IPS-20b (cell line): ENCODE measurements at regions not wholly inside any gene's neighbourhood (a gene's known extent, or its start where the extent isn't known, plus 50 kb on each side); places are given as distances from the start of the nearest gene placed in this dataset.

Experiments
- H3K27ac ChIP-seq: one replicate; pipeline ENCODE4 v1.5.1; 2013; ENCODE audit warnings: low read length
- H3K27me3 ChIP-seq: 2 replicates; pipeline ENCODE4 v1.6.1; 2013; ENCODE audit warnings: mild to moderate bottlenecking, low read length, inconsistent platforms; ENCODE audit not compliant: insufficient read depth
- H3K36me3 ChIP-seq: 2 replicates; pipeline ENCODE4 v1.6.1; 2013; ENCODE audit warnings: low read depth, mild to moderate bottlenecking, inconsistent platforms, low read length, moderate library complexity; ENCODE audit not compliant: insufficient read depth
- H3K4me1 ChIP-seq: 2 replicates; pipeline ENCODE4 v1.6.1; 2013; ENCODE audit warnings: mild to moderate bottlenecking, control low read depth, inconsistent platforms, low read length, moderate library complexity; ENCODE audit not compliant: insufficient read depth
- H3K4me3 ChIP-seq: 2 replicates; pipeline ENCODE4 v1.5.1; 2013; ENCODE audit warnings: mild to moderate bottlenecking, low read length, inconsistent platforms
- H3K9ac ChIP-seq: 2 replicates; pipeline ENCODE4 v1.6.1; 2013; ENCODE audit warnings: low read depth, mild to moderate bottlenecking, inconsistent platforms, low read length, moderate library complexity
- H3K9me3 ChIP-seq: 2 replicates; pipeline ENCODE4 v1.6.1; 2013; ENCODE audit warnings: mild to moderate bottlenecking, low read depth, low read length, inconsistent platforms; ENCODE audit not compliant: insufficient read depth

DNA sequence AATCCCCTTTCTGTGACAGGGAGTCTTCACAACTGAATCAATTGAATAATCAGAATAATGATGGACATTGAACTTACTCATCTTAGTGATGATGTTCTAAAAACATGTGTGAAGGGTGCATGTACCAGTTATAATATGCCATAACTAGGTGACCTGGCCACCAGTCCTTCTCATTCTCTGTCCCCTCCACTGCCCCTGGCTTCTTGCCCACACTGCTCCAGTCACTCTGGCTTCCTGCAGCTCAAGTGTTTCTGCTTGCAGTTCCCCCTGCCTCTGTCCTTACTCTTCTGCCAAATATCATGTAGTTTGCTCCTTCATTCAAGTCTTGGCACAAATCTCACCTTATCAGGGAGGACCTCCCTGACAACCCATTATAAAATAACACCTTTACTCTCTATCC lies 168.1 kb upstream of the SLC7A11 start:
- H3K36me3 ChIP-seq, result no peaks in the 10 kb centered on the region
- H3K9me3 ChIP-seq, result no peaks in the 10 kb centered on the region
- H3K9ac ChIP-seq, result no peak overlapping the region
- H3K27me3 ChIP-seq, result no peaks in the 10 kb centered on the region
- peaks cover 4% of the 10 kb centered on the region; the same call in 1 of the 2 replicates for H3K4me1 ChIP-seq
- no peak overlapping the region for H3K4me3 ChIP-seq
- H3K27ac ChIP-seq, result no peak overlapping the region

DNA sequence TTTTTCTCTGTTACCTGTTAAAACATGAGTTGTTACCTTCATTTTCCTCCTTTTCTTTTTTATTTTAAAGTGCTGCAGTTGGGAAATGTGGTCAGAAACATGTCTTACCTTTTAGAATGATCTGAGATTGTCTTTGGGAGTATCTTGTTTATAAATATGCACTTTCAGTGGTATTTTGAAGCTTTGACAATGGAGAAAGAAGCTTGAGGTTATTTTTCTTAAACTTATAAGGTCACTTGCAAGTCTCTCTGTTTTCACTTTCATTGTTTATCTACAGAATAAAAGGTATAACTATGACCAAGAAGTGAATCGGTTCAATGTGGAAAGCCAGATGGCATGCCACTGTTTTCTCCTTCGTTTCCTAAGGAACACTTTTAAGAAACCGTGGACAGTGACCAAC lies 167.5 kb upstream of the SLC7A11 start:
- H3K27ac ChIP-seq, result no peak overlapping the region
- no peaks in the 10 kb centered on the region for H3K27me3 ChIP-seq
- H3K9me3 ChIP-seq, result no peaks in the 10 kb centered on the region
- no peak overlapping the region for H3K9ac ChIP-seq
- no peaks in the 10 kb centered on the region for H3K36me3 ChIP-seq
- no peak overlapping the region for H3K4me3 ChIP-seq
- H3K4me1 ChIP-seq, result peaks cover 4% of the 10 kb centered on the region; the same call in 1 of the 2 replicates

DNA sequence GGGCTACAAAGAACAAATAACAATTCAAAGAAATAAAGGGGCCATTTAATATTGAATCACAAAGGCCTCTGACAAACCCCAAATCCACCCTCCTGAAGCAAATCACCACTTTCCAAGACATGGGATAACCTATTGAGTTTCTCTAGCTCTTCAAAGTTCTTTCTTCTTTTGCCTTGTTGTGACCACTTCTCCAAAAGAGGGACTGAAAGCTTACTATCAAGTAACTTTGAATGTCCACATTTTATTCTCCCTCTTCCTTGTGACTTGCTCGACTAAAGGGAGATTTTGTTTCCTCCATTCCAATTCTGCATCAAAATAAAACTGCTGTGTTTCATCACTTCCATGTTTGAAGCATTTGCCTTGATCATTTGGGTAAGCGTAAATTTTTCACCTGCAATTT lies 166.6 kb upstream of the SLC7A11 start:
- Histone ChIP-seq H3K9me3 (no peaks in the 10 kb centered on the region), H3K4me3 (no peak overlapping the region), H3K27me3 (no peaks in the 10 kb centered on the region), H3K27ac (no peak overlapping the region), H3K9ac (no peak overlapping the region), H3K36me3 (no peaks in the 10 kb centered on the region), H3K4me1 (peaks cover 4% of the 10 kb centered on the region; the same call in 1 of the 2 replicates)

DNA sequence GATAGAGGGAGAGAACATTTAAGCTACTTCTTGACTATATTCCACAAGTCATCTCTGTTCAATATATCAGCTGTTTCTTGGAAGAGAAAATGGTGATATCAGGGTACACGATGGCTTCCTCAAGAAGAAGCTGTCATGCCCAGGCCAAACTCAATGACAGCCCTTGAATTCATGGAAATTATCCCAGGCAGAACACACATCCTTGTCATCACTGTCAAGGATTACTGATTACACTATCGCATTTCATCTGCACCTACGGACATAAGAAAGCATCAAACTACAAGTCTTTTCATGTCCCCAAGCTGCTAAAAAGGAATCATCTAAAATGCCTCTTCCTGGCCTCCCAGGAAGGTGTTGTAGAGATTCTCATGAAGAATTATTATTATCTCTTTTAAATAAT lies 165.2 kb upstream of the SLC7A11 start:
- Histone ChIP-seq H3K4me3 (no peak overlapping the region), H3K27ac (no peak overlapping the region), H3K9ac (no peak overlapping the region), H3K4me1 (peaks cover 4% of the 10 kb centered on the region; the same call in 1 of the 2 replicates), H3K27me3 (no peaks in the 10 kb centered on the region), H3K9me3 (no peaks in the 10 kb centered on the region), H3K36me3 (no peaks in the 10 kb centered on the region)

DNA sequence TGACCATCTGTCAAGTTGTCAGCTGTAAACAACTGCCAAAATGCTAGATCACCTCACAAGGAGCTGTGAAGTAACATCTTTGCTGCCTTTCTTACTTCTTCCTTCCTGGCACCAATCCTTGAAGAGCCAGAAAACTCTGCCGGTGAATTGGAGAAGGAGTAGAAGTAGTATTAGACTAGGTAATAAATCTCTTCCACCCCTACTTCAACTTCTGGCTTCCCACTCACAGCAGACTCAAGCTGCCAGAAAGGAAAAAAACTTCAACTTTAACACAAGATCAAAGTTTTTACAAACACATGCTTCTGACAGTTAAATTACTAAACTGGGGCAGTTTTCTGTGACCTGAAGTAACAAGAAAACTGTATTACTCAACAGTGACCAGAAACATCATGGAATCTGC lies 164.7 kb upstream of the SLC7A11 start:
- H3K4me1 ChIP-seq, result peaks cover 4% of the 10 kb centered on the region; the same call in 1 of the 2 replicates
- H3K9me3 ChIP-seq, result no peaks in the 10 kb centered on the region
- H3K27me3 ChIP-seq, result no peaks in the 10 kb centered on the region
- no peaks in the 10 kb centered on the region for H3K36me3 ChIP-seq
- no peak overlapping the region for H3K4me3 ChIP-seq
- H3K27ac ChIP-seq, result no peak overlapping the region
- no peak overlapping the region for H3K9ac ChIP-seq

DNA sequence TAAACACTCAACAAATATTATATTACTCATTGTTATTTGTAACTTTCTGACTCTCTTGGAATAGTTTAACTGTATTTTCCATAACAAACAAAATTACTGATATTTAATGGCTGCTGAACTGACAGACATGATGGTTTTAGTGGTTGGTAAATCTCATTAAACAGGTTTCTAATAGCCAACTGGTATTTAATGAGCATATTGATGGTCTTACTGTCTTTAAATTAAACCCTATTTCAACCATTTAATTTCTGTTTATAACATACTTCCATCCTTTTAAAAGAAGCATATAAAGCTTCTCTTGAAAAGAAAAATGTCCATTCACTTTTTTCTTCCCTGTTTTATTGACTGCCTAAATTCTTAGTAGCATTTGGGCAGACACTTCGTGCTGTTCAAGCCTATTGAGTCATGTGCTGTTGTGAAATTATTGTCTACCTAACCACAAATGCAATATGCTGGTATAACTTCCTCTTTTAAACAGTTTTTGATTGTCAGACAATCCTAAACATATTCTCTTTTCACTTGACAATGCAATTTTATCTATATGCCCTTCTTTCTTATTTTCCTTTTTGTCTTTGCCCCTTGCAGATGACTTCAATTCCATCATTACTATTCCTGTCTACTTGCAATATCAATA lies 163.9 kb upstream of the SLC7A11 start:
- H3K27ac ChIP-seq, result no peak overlapping the region
- no peak overlapping the region for H3K4me3 ChIP-seq
- no peak overlapping the region for H3K9ac ChIP-seq
- H3K4me1 ChIP-seq, result peaks cover 4% of the 10 kb centered on the region; the same call in 1 of the 2 replicates
- H3K36me3 ChIP-seq, result no peaks in the 10 kb centered on the region
- peaks cover 3% of the 10 kb centered on the region; the same call in 1 of the 2 replicates for H3K27me3 ChIP-seq
- no peaks in the 10 kb centered on the region for H3K9me3 ChIP-seq

DNA sequence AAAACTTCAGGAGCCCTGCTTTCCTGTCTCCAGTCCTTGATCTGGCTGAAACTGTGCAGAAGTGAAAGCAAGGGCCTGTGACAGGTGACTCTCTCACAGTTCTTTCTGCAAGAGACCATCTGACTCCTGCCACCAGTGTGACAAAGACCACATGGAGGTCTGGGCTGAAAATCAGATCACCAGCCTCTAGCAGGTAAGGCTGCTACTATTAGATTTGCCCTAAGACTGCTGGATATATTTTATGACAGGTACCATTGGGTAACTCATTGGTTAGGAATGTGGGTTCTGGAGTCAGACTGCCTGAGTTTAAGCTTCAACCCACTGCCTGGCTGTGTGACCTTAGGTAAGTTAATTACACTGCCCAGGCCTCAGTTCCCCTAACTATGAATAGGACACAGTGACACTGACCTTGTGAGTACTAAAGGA lies 163.3 kb upstream of the SLC7A11 start:
- H3K4me1 ChIP-seq, result peaks cover 4% of the 10 kb centered on the region; the same call in 1 of the 2 replicates
- peaks cover 8% of the 10 kb centered on the region; the same call in 1 of the 2 replicates for H3K27me3 ChIP-seq
- no peaks in the 10 kb centered on the region for H3K36me3 ChIP-seq
- H3K4me3 ChIP-seq, result no peak overlapping the region
- H3K9me3 ChIP-seq, result no peaks in the 10 kb centered on the region
- no peak overlapping the region for H3K9ac ChIP-seq
- no peak overlapping the region for H3K27ac ChIP-seq

DNA sequence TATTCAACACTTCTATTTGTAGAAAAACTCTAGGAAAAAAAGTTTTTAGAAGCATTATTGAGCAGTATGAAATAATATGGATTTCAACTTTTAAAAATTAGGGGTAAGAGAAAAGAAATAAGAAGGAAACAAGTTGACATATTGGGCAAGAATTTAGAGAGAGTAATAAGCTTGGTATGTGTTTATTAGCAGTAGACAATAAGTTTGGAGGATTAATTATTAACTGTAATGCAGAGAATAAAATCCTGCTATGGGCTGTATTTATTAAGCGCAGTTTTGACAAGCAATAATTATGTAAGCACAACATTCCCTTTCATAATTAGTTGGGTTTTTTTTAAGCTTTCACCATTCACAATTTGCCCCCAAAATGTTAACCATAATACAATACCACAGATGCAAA lies 162.7 kb upstream of the SLC7A11 start:
- Histone ChIP-seq H3K9ac (no peak overlapping the region), H3K27me3 (peaks cover 15% of the 10 kb centered on the region; the same call in 1 of the 2 replicates), H3K27ac (no peak overlapping the region), H3K4me1 (peaks cover 6% of the 10 kb centered on the region; the same call in 1 of the 2 replicates), H3K36me3 (no peaks in the 10 kb centered on the region), H3K4me3 (no peak overlapping the region), H3K9me3 (no peaks in the 10 kb centered on the region)

DNA sequence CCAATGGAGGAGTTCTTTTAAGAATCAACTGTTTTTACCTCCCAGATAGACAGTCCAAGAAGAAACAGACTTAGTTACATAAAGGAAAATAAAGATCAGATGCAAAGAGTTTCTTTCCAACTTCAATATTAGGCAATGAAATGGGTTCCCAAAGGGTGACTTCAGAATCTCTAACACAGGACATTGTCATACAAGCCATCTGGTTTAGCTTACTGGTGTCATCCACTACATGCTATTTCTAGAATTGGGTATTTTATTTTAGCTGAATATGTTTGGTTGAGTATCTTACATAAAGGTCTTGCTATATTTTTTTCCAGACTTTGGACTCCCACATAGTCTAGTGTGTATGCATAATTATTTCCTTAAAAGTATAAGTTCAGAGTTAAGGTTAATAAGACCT lies 162.1 kb upstream of the SLC7A11 start:
- H3K4me3 ChIP-seq, result no peak overlapping the region
- peaks cover 21% of the 10 kb centered on the region; the same call in 1 of the 2 replicates for H3K27me3 ChIP-seq
- no peaks in the 10 kb centered on the region for H3K36me3 ChIP-seq
- no peak overlapping the region for H3K9ac ChIP-seq
- no peak overlapping the region for H3K27ac ChIP-seq
- no peaks in the 10 kb centered on the region for H3K9me3 ChIP-seq
- peaks cover 7% of the 10 kb centered on the region; the same call in 1 of the 2 replicates for H3K4me1 ChIP-seq

DNA sequence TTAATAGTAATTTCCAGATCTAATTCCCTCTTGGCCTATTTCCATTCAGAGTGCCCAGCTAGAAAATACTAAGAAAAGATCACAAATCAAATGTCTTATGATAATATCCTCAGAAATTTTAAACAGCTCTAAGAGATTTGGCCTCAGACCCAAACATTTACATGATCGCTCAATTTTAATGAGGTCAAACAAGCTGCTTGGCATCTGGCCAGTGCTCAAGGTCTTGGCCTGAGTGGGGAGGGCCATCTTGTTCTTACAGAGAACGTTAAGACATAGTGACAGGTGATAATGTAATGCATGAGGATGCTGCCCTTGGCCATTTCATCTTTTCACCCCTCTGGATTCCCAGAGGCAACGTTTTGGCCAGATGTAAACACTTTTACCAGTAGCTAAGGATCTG lies 159.2 kb upstream of the SLC7A11 start:
- Histone ChIP-seq H3K9ac (no peak overlapping the region), H3K9me3 (no peaks in the 10 kb centered on the region), H3K27me3 (peaks cover 30% of the 10 kb centered on the region; the same call in 1 of the 2 replicates), H3K4me1 (peaks cover 15% of the 10 kb centered on the region; the same call in 1 of the 2 replicates), H3K36me3 (no peaks in the 10 kb centered on the region), H3K27ac (no peak overlapping the region), H3K4me3 (no peak overlapping the region)

DNA sequence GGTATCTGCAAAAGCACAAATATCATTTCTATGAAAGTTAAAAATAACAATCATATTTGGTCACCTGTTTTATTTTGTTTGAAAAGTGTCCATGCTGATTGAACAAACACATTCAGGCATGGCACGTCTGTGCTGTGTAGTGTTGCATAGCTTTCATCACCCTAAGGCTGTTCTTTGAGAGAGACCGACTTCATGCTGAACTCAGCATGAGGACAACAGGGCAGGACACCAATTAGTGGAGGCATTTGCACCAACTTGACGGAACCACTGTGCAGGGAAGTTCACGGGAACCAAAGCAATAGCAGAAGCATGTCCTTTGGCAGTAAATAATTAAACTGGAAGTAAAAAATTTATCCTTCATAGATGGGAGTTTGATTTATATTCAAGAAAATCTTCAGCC lies 158.4 kb upstream of the SLC7A11 start:
- no peaks in the 10 kb centered on the region for H3K9me3 ChIP-seq
- peaks cover 31% of the 10 kb centered on the region; the same call in 1 of the 2 replicates for H3K27me3 ChIP-seq
- H3K9ac ChIP-seq, result no peak overlapping the region
- no peak overlapping the region for H3K4me3 ChIP-seq
- H3K36me3 ChIP-seq, result no peaks in the 10 kb centered on the region
- no peak overlapping the region for H3K27ac ChIP-seq
- peaks cover 15% of the 10 kb centered on the region; the same call in 1 of the 2 replicates for H3K4me1 ChIP-seq

DNA sequence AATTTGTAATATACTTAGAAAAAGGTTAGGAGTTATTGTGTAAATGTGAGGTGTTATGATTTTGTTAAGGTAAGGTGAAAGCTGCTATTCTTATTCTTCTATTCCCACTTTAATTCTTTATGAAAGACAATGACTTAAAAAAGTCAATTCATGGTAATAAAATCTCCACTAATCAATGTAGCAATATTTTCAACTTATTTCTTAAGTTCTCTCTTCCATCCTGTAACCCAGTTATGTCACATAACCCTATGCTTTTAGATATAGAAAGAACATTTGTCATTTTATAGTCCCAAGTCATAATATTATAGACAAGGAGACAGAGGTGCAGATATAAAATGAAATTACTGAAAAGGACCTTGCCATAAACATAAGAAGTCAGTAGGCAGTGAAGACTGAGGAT lies 157.9 kb upstream of the SLC7A11 start:
- H3K9me3 ChIP-seq, result no peaks in the 10 kb centered on the region
- H3K4me3 ChIP-seq, result no peak overlapping the region
- H3K9ac ChIP-seq, result no peak overlapping the region
- no peak overlapping the region for H3K27ac ChIP-seq
- H3K27me3 ChIP-seq, result peaks cover 31% of the 10 kb centered on the region; the same call in 1 of the 2 replicates
- H3K36me3 ChIP-seq, result no peaks in the 10 kb centered on the region
- peaks cover 15% of the 10 kb centered on the region; the same call in 1 of the 2 replicates for H3K4me1 ChIP-seq
